Kidney (tissue), 13 donors: ENCODE measurements at regions not wholly inside any gene's neighbourhood (a gene's known extent, or its start where the extent isn't known, plus 50 kb on each side); places are given as distances from the start of the nearest gene placed in this dataset.

Experiments used
- DNase-seq, 5 donors: peaks; one replicate each; pipeline ENCODE4 v3.0.0-alpha.2; 2013 to 2020
- FAIRE-seq: peaks from 2 replicates; lab custom pipeline; 2012; peaks lifted over from hg19 to GRCh38; lab: Jason Lieb, UNC
- H3K27ac ChIP-seq, 2 donors: one replicate each; pipeline ENCODE4 v1.7.0; 2013; ENCODE audit warnings: low read depth in 2 of 2, low read length in 2 of 2, inconsistent platforms in 1 of 2
- H3K27me3 ChIP-seq: one replicate; pipeline ENCODE4 v1.7.1; 2013; ENCODE audit warnings: low read length, inconsistent platforms; ENCODE audit not compliant: control insufficient read depth, insufficient read depth
- H3K36me3 ChIP-seq, 3 donors: one replicate each; pipeline versions ENCODE4 v1.7.0 to v1.7.1; 2013; ENCODE audit warnings: low read length in 3 of 3, control low read depth in 1 of 3, inconsistent platforms in 1 of 3; ENCODE audit not compliant: insufficient read depth in 3 of 3, control insufficient read depth in 2 of 3
- H3K4me1 ChIP-seq, 3 donors: one replicate each; pipeline versions ENCODE4 v1.7.0 to v1.7.1; 2013; ENCODE audit warnings: low read length in 3 of 3, inconsistent platforms in 1 of 3, low read depth in 1 of 3; ENCODE audit not compliant: control insufficient read depth in 2 of 3, insufficient read depth in 2 of 3
- H3K4me3 ChIP-seq, 3 donors: one replicate each; pipeline versions ENCODE4 v1.7.0 to v1.8.1; 2013; ENCODE audit warnings: low read length in 3 of 3, control low read depth in 1 of 3, inconsistent platforms in 1 of 3
- H3K9ac ChIP-seq, 3 donors: one replicate each; pipeline versions ENCODE4 v1.7.0 to v1.7.1; 2013; ENCODE audit warnings: low read length in 3 of 3, control low read depth in 1 of 3, inconsistent platforms in 1 of 3
- H3K9me3 ChIP-seq, 3 donors: one replicate each; pipeline versions ENCODE4 v1.7.0 to v1.7.1; 2013; ENCODE audit warnings: low read length in 3 of 3, control low read depth in 1 of 3, inconsistent platforms in 1 of 3; ENCODE audit not compliant: control insufficient read depth in 2 of 3, insufficient read depth in 1 of 3
- CTCF ChIP-seq: IDR thresholded peaks from 3 replicates; pipeline ENCODE4 v1.5.1; 2012; ENCODE audit warnings: mild to moderate bottlenecking, moderate library complexity, borderline replicate concordance; ENCODE audit not compliant: insufficient read depth; ENCODE audit errors: extremely low read depth
- intact Hi-C: fragments of 100-400 bp; cut with DNase I; formaldehyde crosslinking; loops from one replicate; pipeline ENCODE4 v1.11.1; 2022
- donor health status: control.
- donor health status: control.
- donor health status: control.
- donor health status: control.
- donor health status: control.
- donor health status: DM: yes; HTN: yes; CAD: no.
- donor health status: Normal renal cell carcinoma (clear cell type).

- Histone ChIP-seq H3K9ac (no peak overlapping the region), H3K36me3 (no peaks in the 10 kb centered on the region), H3K4me1 (no peaks in the 10 kb centered on the region), H3K4me3 (no peak overlapping the region), H3K27ac (no peak overlapping the region), H3K9me3 (no peaks in the 10 kb centered on the region), H3K27me3 (no peaks in the 10 kb centered on the region)
- no peak for FAIRE-seq
- TF ChIP-seq CTCF = no peak
- no peak for DNase-seq
- intact Hi-C loops = no loop called here
These were observed 551.6 kb upstream of the CITED2 start for GRCh38 chr6:139925894-139926641.

- Histone ChIP-seq H3K9me3 (no peaks in the 10 kb centered on the region), H3K27ac (no peak overlapping the region), H3K9ac (no peak overlapping the region), H3K4me3 (no peak overlapping the region), H3K36me3 (no peaks in the 10 kb centered on the region), H3K27me3 (no peaks in the 10 kb centered on the region), H3K4me1 (no peaks in the 10 kb centered on the region)
- intact Hi-C loops = no loop called here
- FAIRE-seq = no peak
- DNase-seq = no peak
- no peak for TF ChIP-seq CTCF
These were observed 549.6 kb upstream of the CITED2 start for GRCh38 chr6:139923964-139924475.

GRCh38 chr6:139922236-139922635 is 547.8 kb upstream of the CITED2 start:
- H3K9me3 ChIP-seq = no peaks in the 10 kb centered on the region
- H3K4me1 ChIP-seq = no peaks in the 10 kb centered on the region
- DNase-seq = no peak
- no peak overlapping the region for H3K9ac ChIP-seq
- no peak overlapping the region for H3K4me3 ChIP-seq
- TF ChIP-seq CTCF = no peak
- no peaks in the 10 kb centered on the region for H3K36me3 ChIP-seq
- H3K27me3 ChIP-seq = no peaks in the 10 kb centered on the region
- no peak for FAIRE-seq
- H3K27ac ChIP-seq = no peak overlapping the region
- intact Hi-C loops = no loop called here
